HepG2 (cell line): ENCODE measurements at regions not wholly inside any gene's neighbourhood (a gene's known extent, or its start where the extent isn't known, plus 50 kb on each side); places are given as distances from the start of the nearest gene placed in this dataset.

Source experiments
- CTCF ChIP-seq: sonication (generic); formaldehyde crosslinking; IDR thresholded peaks from 2 replicates; pipeline ENCODE4 v1.5.0; 2020; ENCODE audit warnings: mild to moderate bottlenecking, missing genetic modification reagents, moderate library complexity
- EZH2 ChIP-seq: conservative IDR thresholded peaks from 2 replicates; pipeline ENCODE4 v1.6.1; 2012; ENCODE audit warnings: mild to moderate bottlenecking, low read depth, low read length, moderate library complexity
- FLYWCH1 ChIP-seq: sonication (generic); formaldehyde crosslinking; IDR thresholded peaks from 2 replicates; pipeline ENCODE4 v1.8.1; 2023; ENCODE audit warnings: mild to moderate bottlenecking, missing genetic modification reagents
- HNRNPUL1 ChIP-seq: fragments of 200-400 bp; formaldehyde crosslinking; IDR thresholded peaks from 2 replicates; pipeline ENCODE4 v1.6.1; 2017; ENCODE audit warnings: low read depth, mild to moderate bottlenecking, low read length, moderate library complexity
- RAD21 ChIP-seq: fragments of 450-650 bp; formaldehyde crosslinking; IDR thresholded peaks from 2 replicates; pipeline ENCODE4 v1.5.0; 2020; ENCODE audit warnings: mild to moderate bottlenecking
- STAT5B ChIP-seq: sonication (generic); formaldehyde crosslinking; IDR thresholded peaks from 2 replicates; pipeline ENCODE4 v1.4.0; 2020; ENCODE audit warnings: missing genetic modification reagents
- ZNF296 ChIP-seq: sonication (generic); formaldehyde crosslinking; conservative IDR thresholded peaks from 2 replicates; pipeline ENCODE4 v1.5.0; 2020; ENCODE audit warnings: mild to moderate bottlenecking, missing genetic modification reagents

- TF ChIP-seq ZNF296 (CRISPR knock-in tag) (no peak), CTCF (CRISPR knock-in tag) (no peak), RAD21 (CRISPR knock-in tag) (no peak), FLYWCH1 (CRISPR knock-in tag) (no peak), STAT5B (CRISPR knock-in tag) (no peak), EZH2 (no peak), HNRNPUL1 (no peak)
Measured at GRCh38 chr2:116200086-116200485, 1614.4 kb upstream of the DDX18 start.
